SU-DHL-6 (cell line): ENCODE measurements at regions not wholly inside any gene's neighbourhood (a gene's known extent, or its start where the extent isn't known, plus 50 kb on each side); places are given as distances from the start of the nearest gene placed in this dataset.

Experiments
- CTCF ChIP-seq: fragments of 200-600 bp; sonication (generic); IDR thresholded peaks from one replicate; pipeline ENCODE4 v1.5.1; 2017; ENCODE audit warnings: antibody characterized with exemption, mild to moderate bottlenecking, low read length, moderate library complexity; ENCODE audit not compliant: insufficient read depth, poor library complexity, severe bottlenecking
- EZH2phosphoT487 ChIP-seq: fragments of 200-600 bp; sonication (generic), shearing (Covaris generic); conservative IDR thresholded peaks from 2 replicates; pipeline ENCODE4 v1.6.1; 2018; ENCODE audit warnings: mild to moderate bottlenecking, antibody characterized with exemption, low read length, moderate library complexity, mixed read lengths

DNA sequence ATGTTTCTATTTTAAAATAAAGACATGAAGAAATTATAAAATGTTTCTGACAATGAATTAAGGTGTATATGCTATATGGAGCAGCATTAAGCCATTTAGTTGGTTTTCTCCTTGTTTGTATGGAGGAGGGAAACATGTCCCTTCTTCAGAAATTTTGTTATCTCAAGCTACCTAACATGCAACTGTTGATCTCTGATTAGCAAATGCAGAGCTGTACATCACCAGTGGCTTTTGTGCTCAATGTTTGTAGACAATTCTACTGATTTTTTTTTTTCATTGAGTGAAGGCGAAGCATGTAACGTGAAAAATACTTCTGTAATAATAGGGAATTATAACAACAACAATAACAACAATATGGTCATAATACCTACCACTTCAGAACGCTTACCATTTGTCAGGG, 463.7 kb downstream of the PLPP3 start:
- TF ChIP-seq CTCF (no peak), EZH2phosphoT487 (no peak)
